ENCODE measurements at regions not wholly inside any gene's neighbourhood (a gene's known extent, or its start where the extent isn't known, plus 50 kb on each side); places are given as distances from the start of the nearest gene placed in this dataset.

- TF ChIP-seq GATA2 (IDR thresholded peaks at IDR 0.05; ENCODE audit: low read depth, low read length) (no peak), GATA3 (IDR thresholded peaks at IDR 0.05; ENCODE audit: low read depth, low read length) (no peak)
Observed at GRCh38 chr3:55203006-55203405, 275.1 kb upstream of the LRTM1 start.

Measured in SH-SY5Y (cell line).